K562 (cell line): ENCODE measurements at regions not wholly inside any gene's neighbourhood (a gene's known extent, or its start where the extent isn't known, plus 50 kb on each side); places are given as distances from the start of the nearest gene placed in this dataset.
A peak's percentile ranks its signal among the peaks of the same experiment; 100 is the strongest.

ENCODE experiments used
- ATF2 ChIP-seq: sonication (generic); formaldehyde crosslinking; IDR thresholded peaks from 2 replicates; pipeline ENCODE4 v1.8.1; 2022; ENCODE audit warnings: missing genetic modification reagents
- CHD2 ChIP-seq: IDR thresholded peaks from 2 replicates; pipeline ENCODE4 v1.6.1; 2011; ENCODE audit warnings: low read depth, low read length
- DEAF1 ChIP-seq: fragments of 450-650 bp; formaldehyde crosslinking; IDR thresholded peaks from 2 replicates; pipeline ENCODE4 v1.4.0; 2020; ENCODE audit warnings: mild to moderate bottlenecking, moderate library complexity
- E2F4 ChIP-seq: sonication (generic); formaldehyde crosslinking; IDR thresholded peaks from 2 replicates; pipeline ENCODE4 v1.8.0; 2022; ENCODE audit warnings: mild to moderate bottlenecking, low read depth, missing genetic modification reagents
- EZH2 ChIP-seq: IDR thresholded peaks from 2 replicates; pipeline ENCODE4 v1.6.1; 2012; ENCODE audit warnings: low read depth, mild to moderate bottlenecking, inconsistent platforms, low read length, borderline replicate concordance
- HBP1 ChIP-seq: fragments of 450-650 bp; formaldehyde crosslinking; IDR thresholded peaks from 2 replicates; pipeline ENCODE4 v1.4.0; 2022; ENCODE audit warnings: missing genetic modification characterization
- IRF2 ChIP-seq: sonication (generic); formaldehyde crosslinking; IDR thresholded peaks from 2 replicates; pipeline ENCODE4 v1.8.1; 2022; ENCODE audit warnings: mild to moderate bottlenecking, missing genetic modification reagents
- KLF1 ChIP-seq: fragments of 450-650 bp; IDR thresholded peaks from 2 replicates; pipeline ENCODE4 v1.6.1; 2016; ENCODE audit warnings: missing genetic modification characterization, missing compliant biosample characterization
- LCOR ChIP-seq: sonication (generic); formaldehyde crosslinking; IDR thresholded peaks from 2 replicates; pipeline ENCODE4 v1.8.0; 2022; ENCODE audit warnings: mild to moderate bottlenecking, missing genetic modification reagents
- NCOR1 ChIP-seq: fragments of 450-650 bp; IDR thresholded peaks from 2 replicates; pipeline ENCODE4 v1.6.1; 2016; ENCODE audit warnings: mild to moderate bottlenecking, moderate library complexity
- NFE2L1 ChIP-seq: fragments of 450-650 bp; IDR thresholded peaks from 2 replicates; pipeline ENCODE4 v1.6.1; 2016; ENCODE audit warnings: missing genetic modification characterization, low read depth, mild to moderate bottlenecking, missing compliant biosample characterization, moderate library complexity, borderline replicate concordance
- PHF20 ChIP-seq: fragments of 450-650 bp; IDR thresholded peaks from 2 replicates; pipeline ENCODE4 v1.6.1; 2018; ENCODE audit not compliant: partially characterized antibody
- POLR2B ChIP-seq: fragments of 450-650 bp; IDR thresholded peaks from 2 replicates; pipeline ENCODE4 v1.6.1; 2018; ENCODE audit warnings: low read depth; ENCODE audit not compliant: partially characterized antibody
- SP2 ChIP-seq: IDR thresholded peaks from 2 replicates; pipeline ENCODE4 v1.6.1; 2011; ENCODE audit warnings: mild to moderate bottlenecking, low read depth, low read length, moderate library complexity; ENCODE audit not compliant: poor library complexity, severe bottlenecking; ENCODE audit errors: extremely low read depth
- TEAD4 ChIP-seq, 2 experiments: sonication (generic) in 1 of 2; formaldehyde crosslinking in 1 of 2; IDR thresholded peaks; 2 replicates each; pipeline versions ENCODE4 v1.6.1 to v1.8.0; 2012 to 2022; ENCODE audit warnings: borderline replicate concordance in 1 of 2, inconsistent platforms in 1 of 2, low read length in 1 of 2, mild to moderate bottlenecking in 1 of 2, missing genetic modification reagents in 1 of 2
- ZNF766 ChIP-seq: fragments of 200-800 bp; sonication (Bioruptor generic); conservative IDR thresholded peaks from 2 replicates; pipeline ENCODE4 v1.6.1; 2016; ENCODE audit warnings: missing genetic modification characterization, missing compliant biosample characterization
- ZSCAN32 ChIP-seq: fragments of 450-650 bp; formaldehyde crosslinking; IDR thresholded peaks from 2 replicates; pipeline ENCODE4 v1.4.0; 2020; ENCODE audit warnings: mild to moderate bottlenecking, moderate library complexity

GRCh38 chr6:27176523-27177484, 70.7 kb upstream of the PRSS16 start (continued):
- TF ChIP-seq CHD2 (peak; percentile 49; the same call in 1 of the 2 replicates), NCOR1 (no peak), ZNF766 (CRISPR knock-in tag) (no peak), ZSCAN32 (CRISPR knock-in tag) (no peak), PHF20 (peak; percentile 34), HBP1 (no peak), DEAF1 (CRISPR knock-in tag) (no peak), TEAD4 (IDR thresholded peaks at IDR 0.05; ENCODE audit: low read length) (peak; percentile 67), TEAD4 (CRISPR knock-in tag; IDR thresholded peaks at IDR 0.05; ENCODE audit: borderline replicate concordance) (no peak), KLF1 (no peak), IRF2 (CRISPR knock-in tag) (no peak), E2F4 (CRISPR knock-in tag) (no peak), POLR2B (no peak), NFE2L1 (tag) (no peak), SP2 (no peak), ATF2 (CRISPR knock-in tag) (no peak), LCOR (CRISPR knock-in tag) (peak; percentile 64), EZH2 (no peak)
